ENCODE measurements at regions not wholly inside any gene's neighbourhood (a gene's known extent, or its start where the extent isn't known, plus 50 kb on each side); places are given as distances from the start of the nearest gene placed in this dataset.

- ATAC-seq (no peak), DNase-seq (ENCODE audit: low read depth, low spot score) (no peak)
- intact Hi-C loops (cut with micrococcal nuclease; ENCODE audit: unreplicated experiment) (no loop called here), in situ Hi-C loops (cut with HindIII; ENCODE audit: low pct_unique_long_range_greater_than_20kb, low sequenced_read_pairs) (no loop called here)
- H3K4me1 ChIP-seq (ENCODE audit: control insufficient read depth, insufficient read depth, low read length): peaks cover 3% of the 10 kb centered on the region; the same call in 1 of the 2 replicates
- no TSS peak for BruUV-seq (replicated peaks)
- no peak overlapping the region; the same call in 1 of the 2 replicates for H3K27ac ChIP-seq (ENCODE audit: low read length)
- ChIA-PET POLR2A (no interaction called here), CTCF (interaction anchor here (0.6 kb wide), 1 partner anchor 234 kb away, joined by 4 read pairs; no protein-coding TSS in a partner anchor)
- no peaks in the 10 kb centered on the region; the same call in 1 of the 2 replicates for H3K36me3 ChIP-seq (ENCODE audit: control insufficient read depth, insufficient read depth, low read length)
- TF ChIP-seq POLR2AphosphoS5 (IDR thresholded peaks at IDR 0.05; ENCODE audit: low read depth, low read length): no peak
- TF ChIP-seq REST (IDR thresholded peaks at IDR 0.05; ENCODE audit: insufficient read depth in 1 of 2, low read depth in 2 of 2, low read length in 1 of 2): no peak
- TF ChIP-seq SIN3A (IDR thresholded peaks at IDR 0.05; ENCODE audit: borderline replicate concordance, insufficient read depth, low read depth, low read length): no peak
- TF ChIP-seq TCF7L2 (IDR thresholded peaks at IDR 0.05; ENCODE audit: low read depth, low read length): no peak
- TF ChIP-seq CTCF (IDR thresholded peaks at IDR 0.05): no peak
- H3K4me3 ChIP-seq (ENCODE audit: low read depth in 2 of 2, low read length in 2 of 2): no peak overlapping the region
- H3K9me3 ChIP-seq (ENCODE audit: control insufficient read depth, insufficient read depth, low read depth, low read length): peaks cover 3% of the 10 kb centered on the region; the same call in 1 of the 2 replicates
- no peaks in the 10 kb centered on the region for H3K27me3 ChIP-seq (ENCODE audit: control insufficient read depth, insufficient read depth, low read length)
Observed at GRCh38 chr5:57703721-57704120, 221.1 kb upstream of the ACTBL2 start.

- H3K27ac ChIP-seq (ENCODE audit: low read length): peak overlapping the region; percentile 100; the same call in 1 of the 2 replicates
- in situ Hi-C loops (cut with HindIII; ENCODE audit: low pct_unique_long_range_greater_than_20kb, low sequenced_read_pairs) (no loop called here), intact Hi-C loops (cut with micrococcal nuclease; ENCODE audit: unreplicated experiment) (no loop called here)
- H3K4me3 ChIP-seq (ENCODE audit: low read depth in 2 of 2, low read length in 2 of 2): no peak overlapping the region
- TF ChIP-seq REST (IDR thresholded peaks at IDR 0.05; ENCODE audit: insufficient read depth in 1 of 2, low read depth in 2 of 2, low read length in 1 of 2) (no peak), POLR2AphosphoS5 (IDR thresholded peaks at IDR 0.05; ENCODE audit: low read depth, low read length) (no peak), TCF7L2 (IDR thresholded peaks at IDR 0.05; ENCODE audit: low read depth, low read length) (no peak)
- H3K9me3 ChIP-seq (ENCODE audit: control insufficient read depth, insufficient read depth, low read depth, low read length): peaks cover 3% of the 10 kb centered on the region; the same call in 1 of the 2 replicates
- peaks cover 8% of the 10 kb centered on the region for H3K4me1 ChIP-seq (ENCODE audit: control insufficient read depth, insufficient read depth, low read length)
- no peaks in the 10 kb centered on the region for H3K27me3 ChIP-seq (ENCODE audit: control insufficient read depth, insufficient read depth, low read length)
- ChIA-PET CTCF (no interaction called here), POLR2A (no interaction called here)
- no TSS peak for BruUV-seq (replicated peaks)
- no peak for DNase-seq (ENCODE audit: low read depth, low spot score)
- H3K36me3 ChIP-seq (ENCODE audit: control insufficient read depth, insufficient read depth, low read length): no peaks in the 10 kb centered on the region; the same call in 1 of the 2 replicates
- no peak for ATAC-seq
Observed at GRCh38 chr5:57700484-57700883, 217.9 kb upstream of the ACTBL2 start.

All from Panc1 (cell line).